ENCODE measurements at regions not wholly inside any gene's neighbourhood (a gene's known extent, or its start where the extent isn't known, plus 50 kb on each side); places are given as distances from the start of the nearest gene placed in this dataset.

DNA sequence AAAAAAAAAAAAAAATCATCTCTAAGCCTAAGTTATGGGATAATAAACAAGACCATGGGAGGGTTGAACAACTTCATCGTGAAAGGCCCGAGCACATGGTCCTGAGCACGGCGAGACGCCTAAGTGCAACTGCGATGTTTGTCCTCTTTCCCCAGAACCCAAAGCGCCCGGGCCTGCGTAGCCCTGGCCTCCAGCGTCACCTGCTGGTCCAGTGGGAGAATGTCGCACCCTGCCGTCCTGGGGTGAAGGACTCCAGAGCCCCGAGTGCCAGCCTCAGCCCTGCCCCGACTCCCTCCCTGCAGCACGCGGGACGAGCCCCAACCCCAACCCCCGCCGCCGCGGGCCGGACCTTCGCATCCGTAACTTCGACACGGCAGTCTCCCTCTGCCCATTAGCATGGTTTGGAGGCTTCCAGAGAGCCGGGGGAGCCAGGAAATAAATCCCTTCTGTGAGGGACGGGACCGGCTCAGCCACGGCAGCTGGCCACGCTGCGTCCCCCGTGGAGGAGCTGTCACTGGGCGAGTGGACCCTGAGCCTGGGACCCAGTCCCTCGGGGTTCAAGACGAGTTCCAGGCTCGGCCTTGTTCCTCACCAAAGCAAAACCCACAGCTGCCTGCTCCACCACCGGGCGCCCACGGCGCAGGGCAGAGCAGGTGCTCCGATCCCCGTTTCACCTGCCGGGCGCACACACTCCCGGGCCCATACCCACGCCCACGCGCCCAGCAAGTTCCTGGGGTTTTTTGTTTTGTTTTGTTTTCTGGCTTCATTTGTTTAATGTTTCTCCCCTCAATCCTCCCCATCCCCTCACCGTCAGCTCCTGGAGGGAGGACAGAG is 132.5 kb upstream of the HAND1 start (continued):
- no peak for TF ChIP-seq ZNF558 (CRISPR knock-in tag; IDR thresholded peaks at IDR 0.05; ENCODE audit: borderline replicate concordance)
- no peak for TF ChIP-seq ZNF761 (CRISPR knock-in tag; conservative IDR thresholded peaks at IDR 0.05)
- no peak for TF ChIP-seq ZNF816 (CRISPR knock-in tag; IDR thresholded peaks at IDR 0.05; ENCODE audit: borderline replicate concordance)
- no peak for TF ChIP-seq NFE2L1 (CRISPR knock-in tag; IDR thresholded peaks at IDR 0.05; ENCODE audit: borderline replicate concordance)
- no peak for TF ChIP-seq TOE1 (CRISPR knock-in tag; IDR thresholded peaks at IDR 0.05)
- TF ChIP-seq, protein P1, sequence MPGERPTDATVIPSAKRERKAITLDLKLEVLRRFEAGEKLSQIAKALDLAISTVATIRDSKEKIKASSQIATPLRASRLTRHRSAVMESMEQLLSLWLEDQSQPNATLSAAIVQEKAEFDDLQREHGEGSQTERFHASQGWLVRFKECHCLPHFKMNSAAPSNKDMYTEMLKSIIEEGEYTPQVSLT (CRISPR knock-in tag; IDR thresholded peaks at IDR 0.05; ENCODE audit: borderline replicate concordance, low read depth), result no peak
- no peak for TF ChIP-seq MZF1 (CRISPR knock-in tag; IDR thresholded peaks at IDR 0.05; ENCODE audit: borderline replicate concordance)
- TF ChIP-seq MIER2 (CRISPR knock-in tag; IDR thresholded peaks at IDR 0.05), result no peak
- TF ChIP-seq ZNF775 (CRISPR knock-in tag; IDR thresholded peaks at IDR 0.05; ENCODE audit: borderline replicate concordance), result no peak
- no peak for TF ChIP-seq ZFP82 (CRISPR knock-in tag; IDR thresholded peaks at IDR 0.05; ENCODE audit: borderline replicate concordance)
- no peak for TF ChIP-seq ZNF296 (CRISPR knock-in tag; conservative IDR thresholded peaks at IDR 0.05)
- TF ChIP-seq KLF12 (CRISPR knock-in tag; IDR thresholded peaks at IDR 0.05; ENCODE audit: borderline replicate concordance), result no peak
- TF ChIP-seq CAMTA2 (CRISPR knock-in tag; IDR thresholded peaks at IDR 0.05; ENCODE audit: borderline replicate concordance), result no peak
- TF ChIP-seq MAZ (IDR thresholded peaks at IDR 0.05; ENCODE audit: borderline replicate concordance, low read depth, low read length), result no peak; the same call in 1 of the 2 replicates
- no peak for TF ChIP-seq MAZ (CRISPR knock-in tag; IDR thresholded peaks at IDR 0.05; ENCODE audit: low read depth)
- TF ChIP-seq, protein P2, sequence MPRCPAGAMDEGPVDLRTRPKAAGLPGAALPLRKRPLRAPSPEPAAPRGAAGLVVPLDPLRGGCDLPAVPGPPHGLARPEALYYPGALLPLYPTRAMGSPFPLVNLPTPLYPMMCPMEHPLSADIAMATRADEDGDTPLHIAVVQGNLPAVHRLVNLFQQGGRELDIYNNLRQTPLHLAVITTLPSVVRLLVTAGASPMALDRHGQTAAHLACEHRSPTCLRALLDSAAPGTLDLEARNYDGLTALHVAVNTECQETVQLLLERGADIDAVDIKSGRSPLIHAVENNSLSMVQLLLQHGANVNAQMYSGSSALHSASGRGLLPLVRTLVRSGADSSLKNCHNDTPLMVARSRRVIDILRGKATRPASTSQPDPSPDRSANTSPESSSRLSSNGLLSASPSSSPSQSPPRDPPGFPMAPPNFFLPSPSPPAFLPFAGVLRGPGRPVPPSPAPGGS (CRISPR knock-in tag; IDR thresholded peaks at IDR 0.05), result no peak
- TF ChIP-seq POLR2AphosphoS2 (IDR thresholded peaks at IDR 0.05; ENCODE audit: low read depth, low read length), result no peak
- TF ChIP-seq FOSL1 (CRISPR knock-in tag; IDR thresholded peaks at IDR 0.05; ENCODE audit: borderline replicate concordance), result no peak
- TF ChIP-seq, protein P3, sequence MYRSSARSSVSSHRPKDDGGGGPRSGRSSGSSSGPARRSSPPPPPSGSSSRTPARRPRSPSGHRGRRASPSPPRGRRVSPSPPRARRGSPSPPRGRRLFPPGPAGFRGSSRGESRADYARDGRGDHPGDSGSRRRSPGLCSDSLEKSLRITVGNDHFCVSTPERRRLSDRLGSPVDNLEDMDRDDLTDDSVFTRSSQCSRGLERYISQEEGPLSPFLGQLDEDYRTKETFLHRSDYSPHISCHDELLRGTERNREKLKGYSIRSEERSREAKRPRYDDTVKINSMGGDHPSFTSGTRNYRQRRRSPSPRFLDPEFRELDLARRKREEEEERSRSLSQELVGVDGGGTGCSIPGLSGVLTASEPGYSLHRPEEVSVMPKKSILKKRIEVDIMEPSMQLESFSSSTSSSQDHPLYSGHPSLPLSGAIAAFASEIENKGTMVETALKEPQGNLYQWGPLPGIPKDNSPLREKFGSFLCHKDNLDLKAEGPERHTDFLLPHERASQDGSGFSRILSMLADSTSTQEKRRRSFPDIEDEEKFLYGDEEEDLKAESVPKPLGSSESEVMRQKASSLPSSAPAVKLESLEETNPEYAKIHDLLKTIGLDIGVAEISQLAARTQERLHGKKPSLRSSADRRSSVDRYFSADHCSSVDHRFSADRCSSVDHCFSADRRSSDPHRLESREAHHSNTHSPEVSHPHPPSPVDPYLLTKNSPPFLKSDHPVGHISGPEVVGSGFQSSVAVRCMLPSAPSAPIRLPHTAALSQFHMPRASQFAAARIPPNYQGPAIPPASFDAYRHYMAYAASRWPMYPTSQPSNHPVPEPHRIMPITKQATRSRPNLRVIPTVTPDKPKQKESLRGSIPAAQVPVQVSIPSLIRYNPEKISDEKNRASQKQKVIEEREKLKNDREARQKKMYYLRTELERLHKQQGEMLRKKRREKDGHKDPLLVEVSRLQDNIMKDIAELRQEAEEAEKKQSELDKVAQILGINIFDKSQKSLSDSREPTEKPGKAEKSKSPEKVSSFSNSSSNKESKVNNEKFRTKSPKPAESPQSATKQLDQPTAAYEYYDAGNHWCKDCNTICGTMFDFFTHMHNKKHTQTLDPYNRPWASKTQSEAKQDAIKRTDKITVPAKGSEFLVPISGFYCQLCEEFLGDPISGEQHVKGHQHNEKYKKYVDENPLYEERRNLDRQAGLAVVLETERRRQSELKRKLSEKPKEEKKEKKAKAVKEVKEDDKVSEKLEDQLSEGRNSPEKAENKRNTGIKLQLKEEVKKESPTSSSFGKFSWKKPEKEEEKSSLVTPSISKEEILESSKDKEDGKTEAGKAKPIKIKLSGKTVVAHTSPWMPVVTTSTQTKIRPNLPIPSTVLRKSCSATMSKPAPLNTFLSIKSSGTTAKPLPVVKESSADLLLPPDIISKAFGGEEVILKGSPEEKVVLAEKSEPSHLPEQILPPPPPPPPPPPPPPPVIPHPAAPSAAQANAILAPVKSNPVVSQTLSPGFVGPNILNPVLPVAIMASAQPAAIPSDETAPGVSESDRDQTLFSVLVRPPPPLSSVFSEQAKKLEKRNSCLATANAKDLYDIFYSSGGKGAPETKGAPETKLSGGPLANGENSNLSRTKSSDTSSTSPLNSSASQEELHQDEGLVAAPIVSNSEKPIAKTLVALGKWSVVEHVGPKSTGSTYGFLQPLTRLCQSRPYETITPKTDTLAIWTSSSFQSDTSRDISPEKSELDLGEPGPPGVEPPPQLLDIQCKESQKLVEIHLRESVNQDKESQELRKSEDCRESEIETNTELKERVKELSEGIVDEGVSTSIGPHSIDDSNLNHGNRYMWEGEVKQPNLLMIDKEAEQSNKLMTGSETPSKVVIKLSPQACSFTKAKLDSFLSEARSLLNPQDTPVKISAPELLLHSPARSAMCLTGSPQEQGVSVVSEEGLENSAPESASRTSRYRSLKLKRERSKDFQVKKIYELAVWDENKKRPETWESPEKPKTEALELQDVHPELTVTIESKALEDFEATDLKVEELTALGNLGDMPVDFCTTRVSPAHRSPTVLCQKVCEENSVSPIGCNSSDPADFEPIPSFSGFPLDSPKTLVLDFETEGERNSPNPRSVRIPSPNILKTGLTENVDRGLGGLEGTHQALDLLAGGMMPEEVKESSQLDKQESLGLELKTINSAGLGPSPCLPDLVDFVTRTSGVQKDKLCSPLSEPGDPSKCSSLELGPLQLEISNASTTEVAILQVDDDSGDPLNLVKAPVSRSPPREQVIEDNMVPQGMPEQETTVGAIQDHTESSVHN (CRISPR knock-in tag; IDR thresholded peaks at IDR 0.05), result no peak
